ENCODE measurements at regions not wholly inside any gene's neighbourhood (a gene's known extent, or its start where the extent isn't known, plus 50 kb on each side); places are given as distances from the start of the nearest gene placed in this dataset.

GRCh38 chr18:39329496-39330275, 1764.1 kb upstream of the CELF4 start:
- H3K36me3 ChIP-seq (ENCODE audit: control insufficient read depth in 2 of 3, insufficient read depth in 3 of 3, low read length in 3 of 3) = no peaks in the 10 kb centered on the region
- no peaks in the 10 kb centered on the region for H3K9me3 ChIP-seq (ENCODE audit: control insufficient read depth in 2 of 3, insufficient read depth in 1 of 3, low read length in 3 of 3)
- FAIRE-seq (no peak), DNase-seq (no peak)
- intact Hi-C loops (cut with DNase I) = no loop called here
- no peak overlapping the region for H3K9ac ChIP-seq (ENCODE audit: low read length in 3 of 3)
- no peak for TF ChIP-seq CTCF (IDR thresholded peaks at IDR 0.05; ENCODE audit: borderline replicate concordance, extremely low read depth, insufficient read depth)
- no peaks in the 10 kb centered on the region for H3K4me1 ChIP-seq (ENCODE audit: control insufficient read depth in 2 of 3, insufficient read depth in 2 of 3, low read depth in 1 of 3, low read length in 3 of 3)
- no peak overlapping the region for H3K4me3 ChIP-seq (ENCODE audit: low read length in 3 of 3)
- no peaks in the 10 kb centered on the region for H3K27me3 ChIP-seq (ENCODE audit: control insufficient read depth, insufficient read depth, low read length)
- H3K27ac ChIP-seq (ENCODE audit: low read depth in 2 of 2, low read length in 2 of 2) = no peak overlapping the region

- no peak overlapping the region for H3K4me3 ChIP-seq (ENCODE audit: low read length in 3 of 3)
- no peaks in the 10 kb centered on the region for H3K4me1 ChIP-seq (ENCODE audit: control insufficient read depth in 2 of 3, insufficient read depth in 2 of 3, low read depth in 1 of 3, low read length in 3 of 3)
- no peak for TF ChIP-seq CTCF (IDR thresholded peaks at IDR 0.05; ENCODE audit: borderline replicate concordance, extremely low read depth, insufficient read depth)
- no peaks in the 10 kb centered on the region for H3K9me3 ChIP-seq (ENCODE audit: control insufficient read depth in 2 of 3, insufficient read depth in 1 of 3, low read length in 3 of 3)
- no peaks in the 10 kb centered on the region for H3K36me3 ChIP-seq (ENCODE audit: control insufficient read depth in 2 of 3, insufficient read depth in 3 of 3, low read length in 3 of 3)
- FAIRE-seq (no peak), DNase-seq (no peak)
- intact Hi-C loops (cut with DNase I) = no loop called here
- H3K9ac ChIP-seq (ENCODE audit: low read length in 3 of 3) = no peak overlapping the region
- no peaks in the 10 kb centered on the region for H3K27me3 ChIP-seq (ENCODE audit: control insufficient read depth, insufficient read depth, low read length)
- no peak overlapping the region for H3K27ac ChIP-seq (ENCODE audit: low read depth in 2 of 2, low read length in 2 of 2)
Measured at GRCh38 chr18:39326772-39327171, 1761.2 kb upstream of the CELF4 start.

- intact Hi-C loops (cut with DNase I) = no loop called here
- DNase-seq (no peak), FAIRE-seq (no peak)
- Histone ChIP-seq H3K27me3 (ENCODE audit: control insufficient read depth, insufficient read depth, low read length) (no peaks in the 10 kb centered on the region), H3K27ac (ENCODE audit: low read depth in 2 of 2, low read length in 2 of 2) (no peak overlapping the region), H3K9me3 (ENCODE audit: control insufficient read depth in 2 of 3, insufficient read depth in 1 of 3, low read length in 3 of 3) (no peaks in the 10 kb centered on the region), H3K9ac (ENCODE audit: low read length in 3 of 3) (no peak overlapping the region), H3K36me3 (ENCODE audit: control insufficient read depth in 2 of 3, insufficient read depth in 3 of 3, low read length in 3 of 3) (no peaks in the 10 kb centered on the region), H3K4me3 (ENCODE audit: low read length in 3 of 3) (no peak overlapping the region), H3K4me1 (ENCODE audit: control insufficient read depth in 2 of 3, insufficient read depth in 2 of 3, low read depth in 1 of 3, low read length in 3 of 3) (no peaks in the 10 kb centered on the region)
- no peak for TF ChIP-seq CTCF (IDR thresholded peaks at IDR 0.05; ENCODE audit: borderline replicate concordance, extremely low read depth, insufficient read depth)
Measured at GRCh38 chr18:39325973-39326372, 1760.4 kb upstream of the CELF4 start.

GRCh38 chr18:39319141-39319540, 1753.5 kb upstream of the CELF4 start:
- no peak for FAIRE-seq
- no peaks in the 10 kb centered on the region for H3K27me3 ChIP-seq (ENCODE audit: control insufficient read depth, insufficient read depth, low read length)
- H3K4me3 ChIP-seq (ENCODE audit: low read length in 3 of 3) = no peak overlapping the region
- TF ChIP-seq CTCF (IDR thresholded peaks at IDR 0.05; ENCODE audit: borderline replicate concordance, extremely low read depth, insufficient read depth) = no peak
- no peaks in the 10 kb centered on the region for H3K9me3 ChIP-seq (ENCODE audit: control insufficient read depth in 2 of 3, insufficient read depth in 1 of 3, low read length in 3 of 3)
- intact Hi-C loops (cut with DNase I) = no loop called here
- no peaks in the 10 kb centered on the region for H3K4me1 ChIP-seq (ENCODE audit: control insufficient read depth in 2 of 3, insufficient read depth in 2 of 3, low read depth in 1 of 3, low read length in 3 of 3)
- no peaks in the 10 kb centered on the region for H3K36me3 ChIP-seq (ENCODE audit: control insufficient read depth in 2 of 3, insufficient read depth in 3 of 3, low read length in 3 of 3)
- H3K27ac ChIP-seq (ENCODE audit: low read depth in 2 of 2, low read length in 2 of 2) = no peak overlapping the region
- no peak for DNase-seq
- no peak overlapping the region for H3K9ac ChIP-seq (ENCODE audit: low read length in 3 of 3)
